Neutrophil (primary cell): ENCODE measurements at regions not wholly inside any gene's neighbourhood (a gene's known extent, or its start where the extent isn't known, plus 50 kb on each side); places are given as distances from the start of the nearest gene placed in this dataset.

Experiments
- H3K27ac ChIP-seq: fragments of 200-600 bp; sonication (generic); 2 replicates; pipeline ENCODE4 v1.5.1; 2016; ENCODE audit warnings: mild to moderate bottlenecking, moderate library complexity
- H3K27me3 ChIP-seq: fragments of 200-600 bp; sonication (generic); 2 replicates; pipeline ENCODE4 v1.6.0; 2016; ENCODE audit warnings: mild to moderate bottlenecking
- H3K36me3 ChIP-seq: fragments of 200-600 bp; sonication (generic); 2 replicates; pipeline ENCODE4 v1.5.1; 2017
- H3K4me1 ChIP-seq, 2 experiments: fragments of 200-600 bp in 1 of 2; sonication (generic) in 1 of 2; 1 replicate in 1 of 2; 2 replicates in 1 of 2; pipeline versions ENCODE4 v1.5.1 to v1.6.1; 2013 to 2016; ENCODE audit warnings: low read depth in 1 of 2, low read length in 1 of 2, mild to moderate bottlenecking in 1 of 2, moderate library complexity in 1 of 2; ENCODE audit not compliant: control insufficient read depth in 1 of 2, insufficient read depth in 1 of 2
- H3K4me3 ChIP-seq, 2 experiments: fragments of 200-600 bp in 1 of 2; sonication (generic) in 1 of 2; 1 replicate in 1 of 2; 2 replicates in 1 of 2; pipeline ENCODE4 v1.5.1; 2013 to 2016; ENCODE audit warnings: low read depth in 1 of 2, low read length in 1 of 2, mild to moderate bottlenecking in 1 of 2, moderate library complexity in 1 of 2
- H3K9me3 ChIP-seq: fragments of 200-600 bp; sonication (generic); 2 replicates; pipeline ENCODE4 v1.5.1; 2016
- TF ChIP-seq, protein P1 (sequence below): fragments of 200-600 bp; sonication (generic); IDR thresholded peaks from 2 replicates; pipeline ENCODE4 v1.5.1; 2016; ENCODE audit warnings: antibody characterized with exemption

DNA sequence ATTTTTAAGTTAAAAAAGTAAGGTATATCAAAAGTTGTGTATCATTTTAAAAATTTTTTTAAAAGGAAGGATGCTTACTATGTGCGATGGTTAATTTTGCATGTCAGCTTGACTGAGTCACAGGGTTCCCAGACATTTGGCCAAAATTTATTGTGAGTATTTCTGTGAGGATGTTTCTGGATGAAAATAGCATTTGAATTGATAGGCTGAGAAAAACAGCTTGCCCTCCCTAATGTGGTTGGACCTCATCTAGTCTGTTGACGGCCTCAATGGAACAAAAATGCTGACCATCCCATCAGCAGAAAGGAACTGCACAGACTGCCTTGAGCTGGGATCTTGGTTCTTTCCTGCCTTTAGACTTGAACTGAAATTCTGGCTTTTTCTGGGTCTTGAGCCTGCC, 724.5 kb downstream of the NCAM2 start:
- H3K4me3 ChIP-seq: no peak overlapping the region
- no peak overlapping the region for H3K27ac ChIP-seq
- H3K9me3 ChIP-seq: no peaks in the 10 kb centered on the region
- H3K36me3 ChIP-seq: no peaks in the 10 kb centered on the region
- TF ChIP-seq, protein P1, sequence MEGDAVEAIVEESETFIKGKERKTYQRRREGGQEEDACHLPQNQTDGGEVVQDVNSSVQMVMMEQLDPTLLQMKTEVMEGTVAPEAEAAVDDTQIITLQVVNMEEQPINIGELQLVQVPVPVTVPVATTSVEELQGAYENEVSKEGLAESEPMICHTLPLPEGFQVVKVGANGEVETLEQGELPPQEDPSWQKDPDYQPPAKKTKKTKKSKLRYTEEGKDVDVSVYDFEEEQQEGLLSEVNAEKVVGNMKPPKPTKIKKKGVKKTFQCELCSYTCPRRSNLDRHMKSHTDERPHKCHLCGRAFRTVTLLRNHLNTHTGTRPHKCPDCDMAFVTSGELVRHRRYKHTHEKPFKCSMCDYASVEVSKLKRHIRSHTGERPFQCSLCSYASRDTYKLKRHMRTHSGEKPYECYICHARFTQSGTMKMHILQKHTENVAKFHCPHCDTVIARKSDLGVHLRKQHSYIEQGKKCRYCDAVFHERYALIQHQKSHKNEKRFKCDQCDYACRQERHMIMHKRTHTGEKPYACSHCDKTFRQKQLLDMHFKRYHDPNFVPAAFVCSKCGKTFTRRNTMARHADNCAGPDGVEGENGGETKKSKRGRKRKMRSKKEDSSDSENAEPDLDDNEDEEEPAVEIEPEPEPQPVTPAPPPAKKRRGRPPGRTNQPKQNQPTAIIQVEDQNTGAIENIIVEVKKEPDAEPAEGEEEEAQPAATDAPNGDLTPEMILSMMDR: no peak
- H3K4me1 ChIP-seq: no peaks in the 10 kb centered on the region
- no peaks in the 10 kb centered on the region for H3K27me3 ChIP-seq

DNA sequence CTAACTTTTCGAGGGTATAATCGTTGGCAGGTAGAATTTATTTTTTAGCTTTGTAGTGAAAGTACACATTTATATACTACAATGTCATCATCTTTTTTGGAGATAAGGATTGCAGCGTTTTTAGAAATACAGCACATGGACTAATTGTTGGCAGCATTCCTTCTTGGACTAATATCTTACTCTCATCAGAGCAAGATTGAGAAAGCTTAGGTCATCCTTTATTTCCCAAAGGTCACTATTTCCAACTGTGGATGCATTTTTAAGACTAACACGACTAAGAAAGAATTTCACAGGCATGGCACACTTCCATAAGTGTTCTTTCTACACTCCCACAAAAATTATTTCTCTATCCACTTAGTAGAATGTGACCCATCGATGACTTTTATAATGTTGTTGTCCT, 732.3 kb downstream of the NCAM2 start:
- Histone ChIP-seq H3K4me3 (no peak overlapping the region), H3K9me3 (no peaks in the 10 kb centered on the region), H3K27me3 (no peaks in the 10 kb centered on the region), H3K27ac (no peak overlapping the region), H3K36me3 (no peaks in the 10 kb centered on the region), H3K4me1 (no peaks in the 10 kb centered on the region)
- TF ChIP-seq, protein P1: no peak

GRCh38 chr21:21731626-21732025, 733.4 kb downstream of the NCAM2 start:
- Histone ChIP-seq H3K27ac (no peak overlapping the region), H3K9me3 (no peaks in the 10 kb centered on the region), H3K36me3 (no peaks in the 10 kb centered on the region), H3K27me3 (no peaks in the 10 kb centered on the region), H3K4me3 (no peak overlapping the region), H3K4me1 (no peaks in the 10 kb centered on the region)
- TF ChIP-seq, protein P1: no peak

DNA sequence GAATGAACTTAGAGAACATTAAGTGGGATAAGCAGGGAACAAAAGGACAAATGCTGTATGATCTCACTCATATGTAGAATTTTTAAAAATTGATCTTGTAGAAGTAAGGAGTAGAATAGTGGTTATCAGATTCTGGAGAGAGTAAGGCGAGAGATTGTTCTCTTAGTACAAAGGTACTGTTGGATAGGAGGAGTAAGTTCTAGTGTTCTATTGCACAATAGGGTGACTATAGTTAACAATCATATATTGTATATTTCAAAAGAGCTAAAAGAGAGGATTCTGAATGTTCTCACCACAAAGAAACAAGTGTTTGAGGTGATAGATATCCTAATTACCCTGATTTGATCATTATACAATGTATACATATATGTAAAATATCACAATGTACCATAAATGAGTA, 735.9 kb downstream of the NCAM2 start:
- H3K4me1 ChIP-seq: no peaks in the 10 kb centered on the region
- H3K27me3 ChIP-seq: no peaks in the 10 kb centered on the region
- TF ChIP-seq, protein P1: no peak
- no peaks in the 10 kb centered on the region for H3K36me3 ChIP-seq
- no peak overlapping the region for H3K27ac ChIP-seq
- H3K9me3 ChIP-seq: no peaks in the 10 kb centered on the region
- no peak overlapping the region for H3K4me3 ChIP-seq

GRCh38 chr21:21737186-21737585, 739.0 kb downstream of the NCAM2 start:
- TF ChIP-seq, protein P1: no peak
- Histone ChIP-seq H3K27me3 (no peaks in the 10 kb centered on the region), H3K9me3 (no peaks in the 10 kb centered on the region), H3K27ac (no peak overlapping the region), H3K4me1 (no peaks in the 10 kb centered on the region), H3K36me3 (no peaks in the 10 kb centered on the region), H3K4me3 (no peak overlapping the region)

DNA sequence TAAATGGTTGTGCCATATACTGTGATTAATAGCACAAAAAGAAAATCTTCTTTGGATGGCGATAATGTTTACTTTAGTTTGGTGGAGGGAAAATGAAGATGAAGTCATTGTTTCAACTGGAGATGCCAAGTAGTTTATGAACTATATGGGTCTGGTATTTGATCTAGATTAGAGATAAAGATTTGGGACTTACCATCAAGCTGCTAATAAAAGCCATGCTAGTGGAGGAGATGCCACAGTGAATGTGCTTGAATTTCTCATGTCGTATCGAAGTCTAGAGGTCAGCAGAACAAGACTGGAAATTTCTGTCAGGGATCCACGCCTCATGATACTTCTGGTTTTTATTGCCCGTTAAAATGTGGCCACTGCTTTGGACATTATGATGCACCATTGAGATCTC, 742.0 kb downstream of the NCAM2 start:
- Histone ChIP-seq H3K27me3 (no peaks in the 10 kb centered on the region), H3K4me3 (no peak overlapping the region), H3K27ac (no peak overlapping the region), H3K9me3 (no peaks in the 10 kb centered on the region), H3K36me3 (no peaks in the 10 kb centered on the region), H3K4me1 (no peaks in the 10 kb centered on the region)
- TF ChIP-seq, protein P1: no peak
